Aorta (tissue), 5 donors: ENCODE measurements at regions not wholly inside any gene's neighbourhood (a gene's known extent, or its start where the extent isn't known, plus 50 kb on each side); places are given as distances from the start of the nearest gene placed in this dataset.

ENCODE experiments used
- ATAC-seq: fragments of 200-7000 bp; cut with Tn5 transposase; one replicate; pipeline ENCODE4 v1.9.1; 2022; ENCODE audit warnings: moderate library complexity; ENCODE audit not compliant: low FRiP score
- DNase-seq, 2 donors: peaks; one replicate each; pipeline ENCODE4 v3.0.0-alpha.2; 2020
- H3K27ac ChIP-seq, 2 donors: one replicate each; pipeline ENCODE4 v1.5.1; 2013; ENCODE audit warnings: low read length in 2 of 2, mild to moderate bottlenecking in 2 of 2, moderate library complexity in 2 of 2, control low read depth in 1 of 2, inconsistent platforms in 1 of 2, low read depth in 1 of 2
- H3K27me3 ChIP-seq, 2 donors: one replicate each; pipeline ENCODE4 v1.6.1; 2013; ENCODE audit warnings: control low read depth in 1 of 2, low read length in 1 of 2, mild to moderate bottlenecking in 1 of 2, moderate library complexity in 1 of 2; ENCODE audit not compliant: insufficient read depth in 2 of 2, control insufficient read depth in 1 of 2
- H3K36me3 ChIP-seq, 2 donors: one replicate each; pipeline ENCODE4 v1.6.1; 2013; ENCODE audit warnings: control low read depth in 1 of 2, low read length in 1 of 2, mild to moderate bottlenecking in 1 of 2; ENCODE audit not compliant: insufficient read depth in 2 of 2, control insufficient read depth in 1 of 2
- H3K4me1 ChIP-seq, 2 donors: one replicate each; pipeline ENCODE4 v1.6.1; 2013; ENCODE audit warnings: low read length in 2 of 2, control low read depth in 1 of 2, mild to moderate bottlenecking in 1 of 2, moderate library complexity in 1 of 2; ENCODE audit not compliant: insufficient read depth in 2 of 2, control insufficient read depth in 1 of 2
- H3K4me3 ChIP-seq, 2 donors: one replicate each; pipeline ENCODE4 v1.5.1; 2013; ENCODE audit warnings: low read length in 2 of 2, control low read depth in 1 of 2, mild to moderate bottlenecking in 1 of 2
- H3K9me3 ChIP-seq: one replicate; pipeline ENCODE4 v1.6.1; 2013; ENCODE audit warnings: mild to moderate bottlenecking, low read length; ENCODE audit not compliant: control insufficient read depth
- WGBS, 2 donors: extraction: QIAGEN DNeasy Blood & Tissue Kit; methylation state at CpG; one replicate each; pipeline ENCODE4 v1.1.7; 2013; 5-methylcytosine and 5-hydroxymethylcytosine counted together
- intact Hi-C, 2 donors: fragments of 100-400 bp; cut with DNase I; formaldehyde crosslinking; loops; one replicate each; pipeline versions ENCODE4 v1.14.2 to v1.15.0; 2022
- donor health status: healthy with polysubstance abuse.
- donor health status: Bipolar disorder and iron deficiency.
- donor health status: DM: no; HTN: no; CAD: no.
- donor health status: DM: no; HTN: no; CAD: no.
- donor health status: DM: yes; HTN: yes; CAD: no.

- Histone ChIP-seq H3K36me3 (no peaks in the 10 kb centered on the region), H3K9me3 (no peaks in the 10 kb centered on the region), H3K27me3 (no peaks in the 10 kb centered on the region), H3K4me3 (no peak overlapping the region), H3K4me1 (no peaks in the 10 kb centered on the region), H3K27ac (no peak overlapping the region)
- DNase-seq (no peak), ATAC-seq (no peak)
- intact Hi-C loops: no loop called here
- 57 to 61% methylated on average over 7 of the region's 7 CpGs for WGBS, 2 donors
Observed at GRCh38 chr1:58430421-58431275, 115.9 kb downstream of the OMA1 start.

- Histone ChIP-seq H3K9me3 (peaks cover 1% of the 10 kb centered on the region), H3K4me1 (no peaks in the 10 kb centered on the region), H3K27me3 (no peaks in the 10 kb centered on the region), H3K27ac (no peak overlapping the region), H3K4me3 (no peak overlapping the region), H3K36me3 (no peaks in the 10 kb centered on the region)
- no peak for ATAC-seq
- WGBS, 2 donors: 91 to 93% methylated on average over 2 of the region's 2 CpGs
- no peak for DNase-seq
- intact Hi-C loops: no loop called here
Observed at GRCh38 chr1:58426918-58427317, 119.6 kb downstream of the OMA1 start.

- Histone ChIP-seq H3K27me3 (no peaks in the 10 kb centered on the region), H3K4me1 (no peaks in the 10 kb centered on the region), H3K36me3 (no peaks in the 10 kb centered on the region), H3K27ac (no peak overlapping the region), H3K9me3 (peaks cover 1% of the 10 kb centered on the region), H3K4me3 (no peak overlapping the region)
- DNase-seq: no peak
- no peak for ATAC-seq
- 75 to 93% methylated on average over 4 of the region's 4 CpGs for WGBS, 2 donors
- intact Hi-C loops: no loop called here
Observed at GRCh38 chr1:58422436-58422835, 124.1 kb downstream of the OMA1 start.

GRCh38 chr1:58418283-58419228 is 128.0 kb downstream of the OMA1 start:
- WGBS, 2 donors: 36 to 71% methylated on average over 2 of the region's 2 CpGs
- H3K4me3 ChIP-seq: no peak overlapping the region
- ATAC-seq (no peak), DNase-seq (no peak)
- H3K4me1 ChIP-seq: no peaks in the 10 kb centered on the region
- no peaks in the 10 kb centered on the region for H3K9me3 ChIP-seq
- no peak overlapping the region for H3K27ac ChIP-seq
- H3K36me3 ChIP-seq: no peaks in the 10 kb centered on the region
- H3K27me3 ChIP-seq: no peaks in the 10 kb centered on the region
- intact Hi-C loops: no loop called here

GRCh38 chr1:58412071-58412580 is 134.4 kb downstream of the OMA1 start:
- H3K4me3 ChIP-seq: no peak overlapping the region
- WGBS, 2 donors: 68 to 76% methylated on average over 4 of the region's 4 CpGs
- no peaks in the 10 kb centered on the region for H3K9me3 ChIP-seq
- H3K36me3 ChIP-seq: no peaks in the 10 kb centered on the region
- intact Hi-C loops: no loop called here
- peak in 1 of 2 donors; percentile 50 for DNase-seq
- no peaks in the 10 kb centered on the region for H3K4me1 ChIP-seq
- no peak overlapping the region for H3K27ac ChIP-seq
- H3K27me3 ChIP-seq: peaks cover 0 to 2% of the 10 kb centered on the region in 2 donors
- no peak for ATAC-seq

- Histone ChIP-seq H3K4me3 (no peak overlapping the region), H3K27me3 (peaks cover 0 to 2% of the 10 kb centered on the region in 2 donors), H3K9me3 (no peaks in the 10 kb centered on the region), H3K36me3 (no peaks in the 10 kb centered on the region), H3K27ac (no peak overlapping the region), H3K4me1 (no peaks in the 10 kb centered on the region)
- 38 to 44% methylated on average over 6 of the region's 6 CpGs for WGBS, 2 donors
- DNase-seq (no peak), ATAC-seq (no peak)
- intact Hi-C loops: no loop called here
Observed at GRCh38 chr1:58409890-58410289, 136.6 kb downstream of the OMA1 start.

- Histone ChIP-seq H3K27me3 (peaks cover 0 to 2% of the 10 kb centered on the region in 2 donors), H3K4me3 (no peak overlapping the region), H3K27ac (no peak overlapping the region), H3K4me1 (no peaks in the 10 kb centered on the region), H3K9me3 (no peaks in the 10 kb centered on the region), H3K36me3 (no peaks in the 10 kb centered on the region)
- 82 to 87% methylated on average over 6 of the region's 6 CpGs for WGBS, 2 donors
- DNase-seq (no peak), ATAC-seq (no peak)
- intact Hi-C loops: no loop called here
Observed at GRCh38 chr1:58409336-58409735, 137.2 kb downstream of the OMA1 start.

GRCh38 chr1:58406301-58407071 is 140.0 kb downstream of the OMA1 start:
- intact Hi-C loops: no loop called here
- Histone ChIP-seq H3K4me3 (no peak overlapping the region), H3K9me3 (no peaks in the 10 kb centered on the region), H3K4me1 (no peaks in the 10 kb centered on the region), H3K27me3 (peaks cover 0 to 2% of the 10 kb centered on the region in 2 donors), H3K36me3 (no peaks in the 10 kb centered on the region), H3K27ac (no peak overlapping the region)
- DNase-seq: no peak
- ATAC-seq: no peak
- 63 to 77% methylated on average over 12 of the region's 12 CpGs for WGBS, 2 donors
